ENCODE measurements at regions not wholly inside any gene's neighbourhood (a gene's known extent, or its start where the extent isn't known, plus 50 kb on each side); places are given as distances from the start of the nearest gene placed in this dataset.

DNA sequence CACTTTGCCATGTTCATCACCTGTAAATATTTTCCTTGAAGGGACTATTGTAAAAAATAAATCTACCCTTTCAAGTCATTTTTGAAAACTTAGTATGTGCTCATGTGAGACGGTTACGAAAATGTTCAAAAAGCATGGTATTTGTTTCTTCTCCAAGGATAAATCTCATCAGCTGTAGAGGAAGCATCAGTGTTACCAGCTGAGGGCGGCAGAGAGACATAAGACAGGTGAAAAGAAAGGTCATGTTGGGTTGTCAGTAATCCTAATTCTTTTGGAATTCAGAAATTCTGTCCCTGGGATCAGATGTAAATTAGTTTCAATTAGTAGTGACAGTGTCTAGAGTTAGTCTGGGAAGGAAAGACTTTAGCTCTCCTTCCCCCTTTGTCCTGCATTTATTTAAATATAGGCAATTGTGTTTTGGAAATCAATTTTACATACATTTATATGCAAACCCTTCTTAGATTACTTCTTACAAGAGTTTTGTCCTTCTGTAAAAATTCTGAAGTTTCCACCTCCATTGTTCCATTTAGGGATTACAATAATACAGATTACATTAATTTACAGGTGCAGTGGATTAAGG lies 791.9 kb upstream of the CDH6 start:
- peak in 1 of 2 experiments; percentile 20 for DNase-seq (ENCODE audit: low read depth in 1 of 2, low spot score in 1 of 2)
- Histone ChIP-seq H3K4me3 (replicated peaks; ENCODE audit: insufficient read depth, low read length) (no peak overlapping the region), H3K27ac (replicated peaks) (no peak overlapping the region), H3K27me3 (ENCODE audit: insufficient read depth, poor library complexity, severe bottlenecking) (no peaks in the 10 kb centered on the region)
- TF ChIP-seq POLR2AphosphoS5 (IDR thresholded peaks at IDR 0.05; ENCODE audit: low read depth) (no peak), REST (IDR thresholded peaks at IDR 0.05; ENCODE audit: insufficient replicate concordance, low read depth) (no peak), CTCF (IDR thresholded peaks at IDR 0.05; ENCODE audit: insufficient read depth, low read length) (no peak), SPI1 (IDR thresholded peaks at IDR 0.05; ENCODE audit: borderline replicate concordance, low read depth) (no peak), GABPA (IDR thresholded peaks at IDR 0.05; ENCODE audit: low read depth) (no peak)

DNA sequence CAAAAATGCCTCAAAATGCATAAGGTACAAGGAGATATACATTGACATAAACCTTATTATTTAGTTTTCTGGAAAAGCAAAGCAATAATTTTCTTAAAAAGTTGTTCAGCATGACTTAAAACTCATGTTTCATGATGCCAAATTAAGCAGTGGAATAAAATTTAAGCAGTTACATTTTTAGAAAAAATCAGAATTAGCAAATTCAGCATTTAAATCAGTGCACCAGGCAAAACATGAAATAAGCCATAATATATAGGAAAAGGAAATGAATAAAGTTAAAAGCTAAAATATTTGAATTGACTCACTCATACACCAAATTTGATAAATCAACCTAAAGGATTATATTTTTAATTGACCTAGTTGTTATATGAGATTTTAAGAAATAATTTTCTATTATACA lies 795.1 kb upstream of the CDH6 start:
- H3K27ac ChIP-seq (replicated peaks) = no peak overlapping the region
- no peak for DNase-seq (ENCODE audit: low read depth in 1 of 2, low spot score in 1 of 2)
- no peak overlapping the region for H3K4me3 ChIP-seq (replicated peaks; ENCODE audit: insufficient read depth, low read length)
- H3K27me3 ChIP-seq (ENCODE audit: insufficient read depth, poor library complexity, severe bottlenecking) = no peaks in the 10 kb centered on the region
- TF ChIP-seq CTCF (IDR thresholded peaks at IDR 0.05; ENCODE audit: insufficient read depth, low read length) (no peak), REST (IDR thresholded peaks at IDR 0.05; ENCODE audit: insufficient replicate concordance, low read depth) (no peak), GABPA (IDR thresholded peaks at IDR 0.05; ENCODE audit: low read depth) (no peak), SPI1 (IDR thresholded peaks at IDR 0.05; ENCODE audit: borderline replicate concordance, low read depth) (no peak), POLR2AphosphoS5 (IDR thresholded peaks at IDR 0.05; ENCODE audit: low read depth) (no peak)

DNA sequence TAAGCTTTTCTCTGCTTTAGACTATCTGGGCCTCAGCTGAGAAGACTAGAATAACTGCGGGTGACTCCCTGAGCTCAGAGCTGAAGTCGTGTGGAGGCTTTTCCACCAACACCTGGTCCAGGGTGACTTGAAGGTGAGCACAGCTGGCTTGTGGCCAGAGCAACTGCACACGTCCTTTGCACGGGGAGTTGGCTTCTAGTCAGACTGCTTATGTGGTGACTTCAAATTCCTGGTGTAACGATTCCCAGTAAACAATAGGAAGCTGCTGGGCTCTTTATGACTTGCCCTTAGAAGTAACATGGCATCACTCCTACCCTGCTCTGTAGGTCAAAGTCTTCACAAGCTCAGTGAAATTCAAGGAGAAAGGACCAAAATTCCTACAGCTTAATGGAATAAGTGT lies 800.6 kb upstream of the CDH6 start:
- no peak for TF ChIP-seq SPI1 (IDR thresholded peaks at IDR 0.05; ENCODE audit: borderline replicate concordance, low read depth)
- no peak for TF ChIP-seq POLR2AphosphoS5 (IDR thresholded peaks at IDR 0.05; ENCODE audit: low read depth)
- no peak for TF ChIP-seq CTCF (IDR thresholded peaks at IDR 0.05; ENCODE audit: insufficient read depth, low read length)
- no peak for TF ChIP-seq GABPA (IDR thresholded peaks at IDR 0.05; ENCODE audit: low read depth)
- TF ChIP-seq REST (IDR thresholded peaks at IDR 0.05; ENCODE audit: insufficient replicate concordance, low read depth) = no peak
- Histone ChIP-seq H3K27ac (replicated peaks) (no peak overlapping the region), H3K27me3 (ENCODE audit: insufficient read depth, poor library complexity, severe bottlenecking) (no peaks in the 10 kb centered on the region), H3K4me3 (replicated peaks; ENCODE audit: insufficient read depth, low read length) (no peak overlapping the region)
- DNase-seq (ENCODE audit: low read depth in 1 of 2, low spot score in 1 of 2) = no peak

Measured in HL-60 (cell line).